Neural progenitor cell (in vitro differentiated cells): ENCODE measurements at regions not wholly inside any gene's neighbourhood (a gene's known extent, or its start where the extent isn't known, plus 50 kb on each side); places are given as distances from the start of the nearest gene placed in this dataset.

ENCODE experiments used
- DNase-seq: peaks from one replicate; pipeline ENCODE4 v3.0.0-alpha.2; 2016; ENCODE audit warnings: low spot score
- H2AFZ ChIP-seq: fragments of 200-600 bp; sonication (generic); replicated peaks from 2 replicates; pipeline ENCODE4 v1.6.1; 2016; ENCODE audit warnings: antibody characterized with exemption
- H3F3A ChIP-seq: fragments of 200-600 bp; sonication (generic); 2 replicates; pipeline ENCODE4 v1.6.1; 2016; ENCODE audit warnings: antibody characterized with exemption, low read depth
- H3K27ac ChIP-seq: fragments of 200-600 bp; sonication (generic); 2 replicates; pipeline ENCODE4 v1.5.1; 2016; ENCODE audit warnings: mild to moderate bottlenecking
- H3K27me3 ChIP-seq: fragments of 200-600 bp; sonication (generic); 2 replicates; pipeline ENCODE4 v1.6.1; 2016; ENCODE audit warnings: mild to moderate bottlenecking, moderate library complexity
- H3K36me3 ChIP-seq: fragments of 200-600 bp; sonication (generic); 2 replicates; pipeline ENCODE4 v1.5.1; 2016
- H3K4me1 ChIP-seq: fragments of 200-600 bp; sonication (generic); 2 replicates; pipeline ENCODE4 v1.6.1; 2016; ENCODE audit warnings: mixed run types
- H3K4me2 ChIP-seq: fragments of 200-600 bp; sonication (generic); 2 replicates; pipeline ENCODE4 v1.6.1; 2016
- H3K4me3 ChIP-seq: fragments of 200-600 bp; sonication (generic); 2 replicates; pipeline ENCODE4 v1.5.1; 2016
- H3K79me2 ChIP-seq: fragments of 200-600 bp; sonication (generic); 2 replicates; pipeline ENCODE4 v1.6.1; 2016; ENCODE audit warnings: low read depth
- H3K9ac ChIP-seq: fragments of 200-600 bp; sonication (generic); 2 replicates; pipeline ENCODE4 v1.6.1; 2016
- H3K9me3 ChIP-seq: fragments of 200-600 bp; sonication (generic); 2 replicates; pipeline ENCODE4 v1.5.1; 2016; ENCODE audit warnings: low read depth
- H4K20me1 ChIP-seq: fragments of 200-600 bp; sonication (generic); 2 replicates; pipeline ENCODE4 v1.6.1; 2016; ENCODE audit warnings: low read depth
- H3K27ac Mint-ChIP-seq: 3 replicates; pipeline ENCODE4 v1.8.0; 2021; ENCODE audit warnings: mixed read lengths
- H3K27me3 Mint-ChIP-seq: 2 replicates; pipeline ENCODE4 v1.8.0; 2022; ENCODE audit warnings: low read depth, mild to moderate bottlenecking, inconsistent platforms, moderate library complexity, mixed read lengths; ENCODE audit not compliant: insufficient read depth
- H3K36me3 Mint-ChIP-seq: 3 replicates; pipeline ENCODE4 v1.8.0; 2021; ENCODE audit warnings: mixed read lengths
- H3K4me1 Mint-ChIP-seq: 3 replicates; pipeline ENCODE4 v1.8.0; 2021; ENCODE audit warnings: mixed read lengths
- H3K4me3 Mint-ChIP-seq: 3 replicates; pipeline ENCODE4 v1.8.0; 2021; ENCODE audit warnings: mild to moderate bottlenecking, moderate library complexity, mixed read lengths
- H3K9me3 Mint-ChIP-seq: 3 replicates; pipeline ENCODE4 v1.8.0; 2020; ENCODE audit warnings: mixed read lengths
- CTCF ChIP-seq: fragments of 200-600 bp; sonication (generic); IDR thresholded peaks from 2 replicates; pipeline ENCODE4 v1.5.1; 2017; ENCODE audit warnings: antibody characterized with exemption, mild to moderate bottlenecking
- EZH2 ChIP-seq: fragments of 200-600 bp; sonication (generic); IDR thresholded peaks from 2 replicates; pipeline ENCODE4 v1.6.1; 2017; ENCODE audit warnings: antibody characterized with exemption, mild to moderate bottlenecking, moderate library complexity
- EZH2phosphoT487 ChIP-seq: fragments of 200-600 bp; sonication (generic); IDR thresholded peaks from 2 replicates; pipeline ENCODE4 v1.6.1; 2017; ENCODE audit warnings: antibody characterized with exemption

- Mint-ChIP-seq H3K4me3 (no peak overlapping the region), H3K36me3 (no peaks in the 10 kb centered on the region), H3K9me3 (no peaks in the 10 kb centered on the region), H3K4me1 (no peaks in the 10 kb centered on the region), H3K27me3 (peaks cover 2% of the 10 kb centered on the region), H3K27ac (no peak overlapping the region)
- no peak for TF ChIP-seq EZH2phosphoT487
- no peak for TF ChIP-seq EZH2
- no peak for TF ChIP-seq CTCF
- Histone ChIP-seq H4K20me1 (no peaks in the 10 kb centered on the region), H3K36me3 (no peaks in the 10 kb centered on the region), H3K4me3 (no peak overlapping the region), H3K79me2 (no peaks in the 10 kb centered on the region), H3K4me2 (no peak overlapping the region), H2AFZ (no peak overlapping the region), H3K9ac (no peak overlapping the region), H3K4me1 (no peaks in the 10 kb centered on the region), H3K9me3 (no peaks in the 10 kb centered on the region), H3F3A (no peaks in the 10 kb centered on the region), H3K27ac (no peak overlapping the region), H3K27me3 (no peaks in the 10 kb centered on the region)
- no peak for DNase-seq
These were observed 226.0 kb upstream of the PDE3A start for GRCh38 chr12:20142316-20142715.

DNA sequence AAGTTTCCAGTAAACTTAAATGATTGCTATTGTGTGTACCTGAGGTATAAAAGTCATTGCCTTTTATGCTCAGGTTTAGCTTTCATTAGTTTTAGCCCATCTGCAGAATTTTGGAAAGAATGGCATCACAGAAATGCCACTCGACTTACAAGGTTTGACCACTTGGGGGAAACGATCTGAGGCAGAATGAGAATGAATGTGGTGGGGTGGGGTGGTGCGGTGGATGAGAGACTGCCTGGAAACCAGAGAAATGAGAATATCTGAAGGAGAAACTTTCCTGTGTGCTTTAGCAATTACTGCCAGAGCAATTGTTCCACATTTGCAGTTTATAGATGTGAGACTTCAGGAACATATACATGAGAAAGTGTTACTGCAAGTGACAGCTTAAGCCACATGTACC, 225.4 kb upstream of the PDE3A start:
- no peaks in the 10 kb centered on the region for H3K4me1 Mint-ChIP-seq
- H3K27me3 Mint-ChIP-seq = peaks cover 2% of the 10 kb centered on the region
- Histone ChIP-seq H3F3A (no peaks in the 10 kb centered on the region), H3K27me3 (no peaks in the 10 kb centered on the region), H3K4me1 (no peaks in the 10 kb centered on the region), H3K36me3 (no peaks in the 10 kb centered on the region), H2AFZ (no peak overlapping the region), H3K27ac (no peak overlapping the region), H3K9ac (no peak overlapping the region), H3K4me2 (no peak overlapping the region), H4K20me1 (no peaks in the 10 kb centered on the region), H3K4me3 (no peak overlapping the region), H3K79me2 (no peaks in the 10 kb centered on the region), H3K9me3 (no peaks in the 10 kb centered on the region)
- no peak for TF ChIP-seq EZH2
- peak; percentile 35 for TF ChIP-seq CTCF
- no peaks in the 10 kb centered on the region for H3K9me3 Mint-ChIP-seq
- DNase-seq = no peak
- H3K4me3 Mint-ChIP-seq = no peak overlapping the region
- no peak overlapping the region for H3K27ac Mint-ChIP-seq
- no peaks in the 10 kb centered on the region for H3K36me3 Mint-ChIP-seq

- H3K4me1 Mint-ChIP-seq = no peaks in the 10 kb centered on the region
- H4K20me1 ChIP-seq = no peaks in the 10 kb centered on the region
- no peak overlapping the region for H3K27ac Mint-ChIP-seq
- peaks cover 2% of the 10 kb centered on the region for H3K27me3 Mint-ChIP-seq
- no peak overlapping the region for H2AFZ ChIP-seq
- no peaks in the 10 kb centered on the region for H3K4me1 ChIP-seq
- H3K4me2 ChIP-seq = no peak overlapping the region
- H3K4me3 Mint-ChIP-seq = no peak overlapping the region
- H3K36me3 ChIP-seq = no peaks in the 10 kb centered on the region
- H3K36me3 Mint-ChIP-seq = no peaks in the 10 kb centered on the region
- TF ChIP-seq EZH2phosphoT487 (no peak), CTCF (no peak), EZH2 (no peak)
- H3K9me3 Mint-ChIP-seq = no peaks in the 10 kb centered on the region
- DNase-seq = no peak
- no peaks in the 10 kb centered on the region for H3F3A ChIP-seq
- no peaks in the 10 kb centered on the region for H3K27me3 ChIP-seq
- no peak overlapping the region for H3K27ac ChIP-seq
- H3K79me2 ChIP-seq = no peaks in the 10 kb centered on the region
- H3K9me3 ChIP-seq = no peaks in the 10 kb centered on the region
- no peak overlapping the region for H3K4me3 ChIP-seq
- no peak overlapping the region for H3K9ac ChIP-seq
These were observed 224.0 kb upstream of the PDE3A start for GRCh38 chr12:20144341-20144740.

- no peaks in the 10 kb centered on the region for H3K36me3 ChIP-seq
- H3K27ac ChIP-seq = no peak overlapping the region
- no peaks in the 10 kb centered on the region for H3K79me2 ChIP-seq
- no peak overlapping the region for H3K4me3 ChIP-seq
- no peaks in the 10 kb centered on the region for H4K20me1 ChIP-seq
- Mint-ChIP-seq H3K4me1 (no peaks in the 10 kb centered on the region), H3K36me3 (no peaks in the 10 kb centered on the region), H3K9me3 (no peaks in the 10 kb centered on the region), H3K27ac (no peak overlapping the region), H3K27me3 (no peaks in the 10 kb centered on the region), H3K4me3 (no peak overlapping the region)
- no peak overlapping the region for H2AFZ ChIP-seq
- no peaks in the 10 kb centered on the region for H3K27me3 ChIP-seq
- no peaks in the 10 kb centered on the region for H3K9me3 ChIP-seq
- H3K9ac ChIP-seq = no peak overlapping the region
- no peaks in the 10 kb centered on the region for H3F3A ChIP-seq
- TF ChIP-seq EZH2 (no peak), EZH2phosphoT487 (no peak), CTCF (no peak)
- H3K4me1 ChIP-seq = no peaks in the 10 kb centered on the region
- DNase-seq = no peak
- no peak overlapping the region for H3K4me2 ChIP-seq
These were observed 220.1 kb upstream of the PDE3A start for GRCh38 chr12:20148241-20148640.
